B cell (primary cell): ENCODE measurements at regions not wholly inside any gene's neighbourhood (a gene's known extent, or its start where the extent isn't known, plus 50 kb on each side); places are given as distances from the start of the nearest gene placed in this dataset.

ENCODE experiments used
- ATAC-seq: fragments of 200-7000 bp; cut with Tn5 transposase; one replicate; pipeline ENCODE4 v1.10.0; 2021; ENCODE audit warnings: low read depth, mild to moderate bottlenecking, moderate number of reproducible peaks, moderate library complexity
- CTCF ChIA-PET: fragments of 350-600 bp; sonication (Branson Sonifier 250); formaldehyde crosslinking; loops from one replicate; lab custom pipeline; 2021; ENCODE audit warnings: antibody characterized with exemption, inconsistent platforms; lab: Charles Lee
- POLR2A ChIA-PET: fragments of 350-600 bp; sonication (Branson Sonifier 250); formaldehyde crosslinking; loops from one replicate; lab custom pipeline; 2021; ENCODE audit warnings: antibody characterized with exemption; lab: Charles Lee
- DNase-seq: peaks from one replicate; pipeline ENCODE4 v3.0.0; 2013
- H2AFZ ChIP-seq: 2 replicates; pipeline ENCODE4 v1.6.1; 2012; ENCODE audit warnings: mild to moderate bottlenecking, low read depth, low read length; ENCODE audit not compliant: insufficient read depth, poor library complexity, severe bottlenecking
- H3K27ac ChIP-seq, 2 donors: 1 replicate in 1 of 2; 2 replicates in 1 of 2; pipeline ENCODE4 v1.5.1; 2012 to 2013; ENCODE audit warnings: low read length in 2 of 2, mild to moderate bottlenecking in 2 of 2, moderate library complexity in 1 of 2
- H3K27me3 ChIP-seq, 4 experiments: fragments of 200-600 bp in 1 of 4; sonication (generic) in 1 of 4; replicated peaks in 1 of 4; 1 replicate in 2 of 4; 2 replicates in 2 of 4; pipeline versions ENCODE4 v1.6.1 to v1.7.0; 2013 to 2016; ENCODE audit warnings: low read length in 3 of 4, mild to moderate bottlenecking in 2 of 4, mixed read lengths in 1 of 4, moderate library complexity in 1 of 4; ENCODE audit not compliant: insufficient read depth in 4 of 4, control insufficient read depth in 3 of 4; ENCODE audit errors: control extremely low read depth in 1 of 4
- H3K36me3 ChIP-seq, 2 experiments: replicated peaks in 1 of 2; 1 replicate in 1 of 2; 2 replicates in 1 of 2; pipeline versions ENCODE4 v1.6.1 to v1.7.1; 2013; ENCODE audit warnings: low read length in 1 of 2; ENCODE audit not compliant: insufficient read depth in 2 of 2, control insufficient read depth in 1 of 2; ENCODE audit errors: control extremely low read depth in 1 of 2, extremely low read depth in 1 of 2
- H3K4me1 ChIP-seq, 2 donors: fragments of 200-600 bp in 1 of 2; sonication (generic) in 1 of 2; 1 replicate in 1 of 2; 2 replicates in 1 of 2; pipeline versions ENCODE4 v1.5.1 to v1.6.1; 2013 to 2017; ENCODE audit warnings: low read length in 2 of 2; ENCODE audit not compliant: control insufficient read depth in 2 of 2, insufficient read depth in 2 of 2
- H3K4me2 ChIP-seq: replicated peaks from 2 replicates; pipeline ENCODE3; 2012; ENCODE audit warnings: mild to moderate bottlenecking, low read depth, low read length; ENCODE audit not compliant: poor library complexity, severe bottlenecking
- H3K4me3 ChIP-seq, 5 experiments: fragments of 200-600 bp in 1 of 5; sonication (generic) in 1 of 5; 1 replicate in 3 of 5; 2 replicates in 2 of 5; pipeline versions ENCODE4 v1.5.1 to v1.7.0; 2011 to 2016; ENCODE audit warnings: low read length in 4 of 5, mild to moderate bottlenecking in 4 of 5, low read depth in 2 of 5, control low read depth in 1 of 5, moderate library complexity in 1 of 5; ENCODE audit not compliant: insufficient read depth in 1 of 5; ENCODE audit errors: control extremely low read depth in 1 of 5, extremely low read depth in 1 of 5
- H3K79me2 ChIP-seq: fragments of 200-600 bp; sonication (generic); one replicate; pipeline ENCODE4 v1.6.0; 2016; ENCODE audit warnings: low read length; ENCODE audit not compliant: control insufficient read depth, insufficient read depth
- H3K9ac ChIP-seq: fragments of 200-600 bp; sonication (generic); 2 replicates; pipeline ENCODE4 v1.6.1; 2017; ENCODE audit warnings: mild to moderate bottlenecking, low read length, moderate library complexity
- H3K9me3 ChIP-seq, 3 donors: one replicate each; pipeline versions ENCODE4 v1.6.1 to v1.7.1; 2013; ENCODE audit warnings: low read length in 2 of 3; ENCODE audit not compliant: control insufficient read depth in 2 of 3, insufficient read depth in 1 of 3; ENCODE audit errors: control extremely low read depth in 1 of 3
- H4K20me1 ChIP-seq: 2 replicates; pipeline ENCODE4 v1.6.0; 2012; ENCODE audit warnings: mild to moderate bottlenecking, low read length; ENCODE audit not compliant: insufficient read depth, control insufficient read depth, poor library complexity, severe bottlenecking
- H3K27ac Mint-ChIP-seq: one replicate; pipeline ENCODE4 v1.8.0; 2021; ENCODE audit warnings: mixed read lengths
- H3K27me3 Mint-ChIP-seq: one replicate; pipeline ENCODE4 v1.8.0; 2021; ENCODE audit warnings: mixed read lengths
- H3K4me1 Mint-ChIP-seq: one replicate; pipeline ENCODE4 v1.8.0; 2021; ENCODE audit warnings: mixed read lengths
- H3K4me3 Mint-ChIP-seq: one replicate; pipeline ENCODE4 v1.8.0; 2021; ENCODE audit warnings: mixed read lengths
- H3K9me3 Mint-ChIP-seq: one replicate; pipeline ENCODE4 v1.8.0; 2022; ENCODE audit warnings: mixed read lengths; ENCODE audit not compliant: insufficient read depth
- EZH2 ChIP-seq: IDR thresholded peaks from 2 replicates; pipeline ENCODE4 v1.6.1; 2012; ENCODE audit warnings: borderline replicate concordance, low read depth, mild to moderate bottlenecking, moderate library complexity, low read length; ENCODE audit not compliant: insufficient read depth, poor library complexity, severe bottlenecking
- WGBS: methylation state at CpG from one replicate; pipeline ENCODE4 v1.1.5; 2013; ENCODE audit warnings: missing lambda C conversion rate; ENCODE audit not compliant: insufficient coverage; 5-methylcytosine and 5-hydroxymethylcytosine counted together
- intact Hi-C: fragments of 100-400 bp; cut with micrococcal nuclease; formaldehyde crosslinking; loops from one replicate; pipeline ENCODE4 v1.10.0; 2022
- TF ChIP-seq, protein P1 (sequence below): fragments of 200-600 bp; IDR thresholded peaks from one replicate; pipeline ENCODE4 v1.8.0; 2022; ENCODE audit warnings: antibody characterized with exemption, mild to moderate bottlenecking

DNA sequence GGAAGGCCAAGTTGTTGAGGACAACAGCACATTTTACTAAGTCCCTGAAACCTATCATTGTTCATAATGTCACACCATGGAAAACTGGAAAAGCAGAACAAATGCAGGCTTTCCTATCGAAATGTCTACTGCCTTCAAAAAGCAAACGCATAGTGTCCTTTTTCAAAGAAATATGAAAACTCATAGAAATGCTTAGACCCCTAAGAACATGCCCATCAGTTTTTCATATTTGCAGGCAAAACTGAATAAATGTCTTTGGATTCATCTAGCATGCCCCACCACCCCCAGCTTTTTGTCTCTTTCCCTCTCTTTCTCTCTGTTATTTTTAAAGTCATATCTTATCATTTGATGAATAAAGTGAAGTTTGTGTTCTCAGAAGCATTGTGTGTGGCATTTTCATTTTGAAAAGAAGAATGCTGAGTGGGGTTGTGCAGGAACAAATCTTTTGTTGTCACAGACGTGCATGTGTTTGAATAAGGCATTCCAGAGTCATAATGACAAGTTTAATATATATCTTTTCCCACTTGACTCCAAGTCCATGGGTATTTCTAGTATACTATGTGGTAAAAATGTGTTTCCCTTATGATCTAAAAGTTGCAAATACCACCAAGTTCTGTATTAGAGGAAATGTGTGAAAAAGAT lies 2180.0 kb upstream of the PIK3C3 start:
- H3K9ac ChIP-seq, result no peak overlapping the region
- no peaks in the 10 kb centered on the region for H3K27me3 Mint-ChIP-seq
- H3K9me3 Mint-ChIP-seq, result no peaks in the 10 kb centered on the region
- no peak for TF ChIP-seq EZH2
- TF ChIP-seq, protein P1, sequence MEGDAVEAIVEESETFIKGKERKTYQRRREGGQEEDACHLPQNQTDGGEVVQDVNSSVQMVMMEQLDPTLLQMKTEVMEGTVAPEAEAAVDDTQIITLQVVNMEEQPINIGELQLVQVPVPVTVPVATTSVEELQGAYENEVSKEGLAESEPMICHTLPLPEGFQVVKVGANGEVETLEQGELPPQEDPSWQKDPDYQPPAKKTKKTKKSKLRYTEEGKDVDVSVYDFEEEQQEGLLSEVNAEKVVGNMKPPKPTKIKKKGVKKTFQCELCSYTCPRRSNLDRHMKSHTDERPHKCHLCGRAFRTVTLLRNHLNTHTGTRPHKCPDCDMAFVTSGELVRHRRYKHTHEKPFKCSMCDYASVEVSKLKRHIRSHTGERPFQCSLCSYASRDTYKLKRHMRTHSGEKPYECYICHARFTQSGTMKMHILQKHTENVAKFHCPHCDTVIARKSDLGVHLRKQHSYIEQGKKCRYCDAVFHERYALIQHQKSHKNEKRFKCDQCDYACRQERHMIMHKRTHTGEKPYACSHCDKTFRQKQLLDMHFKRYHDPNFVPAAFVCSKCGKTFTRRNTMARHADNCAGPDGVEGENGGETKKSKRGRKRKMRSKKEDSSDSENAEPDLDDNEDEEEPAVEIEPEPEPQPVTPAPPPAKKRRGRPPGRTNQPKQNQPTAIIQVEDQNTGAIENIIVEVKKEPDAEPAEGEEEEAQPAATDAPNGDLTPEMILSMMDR, result no peak
- H3K27ac ChIP-seq, result no peak overlapping the region
- H3K4me3 ChIP-seq, result no peak overlapping the region
- no peaks in the 10 kb centered on the region for H3K27me3 ChIP-seq
- no peak overlapping the region for H3K4me3 Mint-ChIP-seq
- no peaks in the 10 kb centered on the region for H3K79me2 ChIP-seq
- no peak overlapping the region for H3K27ac Mint-ChIP-seq
- H3K36me3 ChIP-seq, result no peaks in the 10 kb centered on the region
- CTCF ChIA-PET, result no interaction called here
- no peaks in the 10 kb centered on the region for H3K4me1 ChIP-seq
- ATAC-seq, result no peak
- no peaks in the 10 kb centered on the region for H4K20me1 ChIP-seq
- H2AFZ ChIP-seq, result no peak overlapping the region
- no peak for DNase-seq
- 80% methylated on average over 2 of the region's 3 CpGs for WGBS
- intact Hi-C loops, result no loop called here
- H3K9me3 ChIP-seq, result no peaks in the 10 kb centered on the region
- H3K4me2 ChIP-seq, result no peak overlapping the region
- no peaks in the 10 kb centered on the region for H3K4me1 Mint-ChIP-seq
- POLR2A ChIA-PET, result no interaction called here

DNA sequence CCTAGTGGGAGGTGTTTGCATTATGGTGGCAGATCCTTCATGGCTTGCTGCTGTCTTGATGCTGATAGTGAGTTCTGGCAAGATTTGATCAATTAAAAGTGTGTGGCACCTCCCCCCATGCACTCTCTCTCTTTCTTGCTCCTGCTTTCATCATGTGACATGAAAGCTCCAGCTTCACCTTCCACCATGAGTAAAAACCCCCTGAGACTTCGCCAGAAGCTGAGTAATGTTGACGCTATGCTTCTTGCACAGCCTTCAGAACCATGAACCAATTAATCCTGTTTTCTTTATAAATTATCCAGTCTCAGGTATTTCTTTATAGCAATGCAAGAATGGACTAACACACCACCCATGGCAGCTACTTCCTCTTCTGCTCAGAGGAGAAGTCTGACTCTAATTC lies 2181.4 kb upstream of the PIK3C3 start:
- Histone ChIP-seq H3K9me3 (no peaks in the 10 kb centered on the region), H3K27me3 (no peaks in the 10 kb centered on the region), H3K4me3 (no peak overlapping the region), H3K79me2 (no peaks in the 10 kb centered on the region), H2AFZ (no peak overlapping the region), H3K27ac (no peak overlapping the region), H4K20me1 (no peaks in the 10 kb centered on the region), H3K4me1 (no peaks in the 10 kb centered on the region), H3K9ac (no peak overlapping the region), H3K4me2 (no peak overlapping the region), H3K36me3 (no peaks in the 10 kb centered on the region)
- WGBS, result 80% methylated on average over 1 of the region's 2 CpGs
- DNase-seq, result no peak
- CTCF ChIA-PET, result no interaction called here
- TF ChIP-seq EZH2, result no peak
- TF ChIP-seq, protein P1, result no peak
- no peaks in the 10 kb centered on the region for H3K9me3 Mint-ChIP-seq
- no peaks in the 10 kb centered on the region for H3K27me3 Mint-ChIP-seq
- ATAC-seq, result no peak
- POLR2A ChIA-PET, result no interaction called here
- H3K4me1 Mint-ChIP-seq, result no peaks in the 10 kb centered on the region
- H3K4me3 Mint-ChIP-seq, result no peak overlapping the region
- H3K27ac Mint-ChIP-seq, result no peak overlapping the region
- intact Hi-C loops, result no loop called here
